AG20443 (cell line): ENCODE measurements at regions not wholly inside any gene's neighbourhood (a gene's known extent, or its start where the extent isn't known, plus 50 kb on each side); places are given as distances from the start of the nearest gene placed in this dataset.
"Not testable (repeated sequence)": the region's sequence is repeated elsewhere in the genome, so short reads cannot be mapped to it uniquely, and the experiment has no call there.

Source experiments
- DNase-seq: peaks from one replicate; pipeline ENCODE4 v3.0.0; 2012; ENCODE audit warnings: low spot score, mixed read lengths

- no peak for DNase-seq
These were observed 530.9 kb upstream of the CBLB start for GRCh38 chr3:106399761-106400160.

- DNase-seq: peak; percentile 9
These were observed 533.1 kb upstream of the CBLB start for GRCh38 chr3:106401666-106402490.

- DNase-seq: no peak
These were observed 534.7 kb upstream of the CBLB start for GRCh38 chr3:106403371-106404145.

GRCh38 chr3:106413683-106414082 is 544.9 kb upstream of the CBLB start:
- no peak for DNase-seq

GRCh38 chr3:106420628-106421027 is 551.8 kb upstream of the CBLB start:
- DNase-seq: no peak

- no peak for DNase-seq
These were observed 552.6 kb upstream of the CBLB start for GRCh38 chr3:106421426-106421825.

- no peak for DNase-seq
These were observed 553.1 kb upstream of the CBLB start for GRCh38 chr3:106421909-106422308.

- DNase-seq: no peak
These were observed 554.8 kb upstream of the CBLB start for GRCh38 chr3:106423321-106424225.

GRCh38 chr3:106425026-106425425 is 556.2 kb upstream of the CBLB start:
- DNase-seq: peak; percentile 53

GRCh38 chr3:106425916-106426315 is 557.1 kb upstream of the CBLB start:
- DNase-seq: no peak

GRCh38 chr3:106428565-106428994 is 559.8 kb upstream of the CBLB start:
- DNase-seq: peak; percentile 88

GRCh38 chr3:106431721-106432120 is 562.9 kb upstream of the CBLB start:
- DNase-seq: no peak

- no peak for DNase-seq
These were observed 567.2 kb upstream of the CBLB start for GRCh38 chr3:106435899-106436453.

- DNase-seq: no peak
These were observed 570.1 kb upstream of the CBLB start for GRCh38 chr3:106438887-106439286.

- no peak for DNase-seq
These were observed 571.9 kb upstream of the CBLB start for GRCh38 chr3:106440672-106441071.

- DNase-seq: no peak
These were observed 577.5 kb upstream of the CBLB start for GRCh38 chr3:106446271-106446670.

GRCh38 chr3:106447723-106448301 is 579.0 kb upstream of the CBLB start:
- no peak for DNase-seq

GRCh38 chr3:106448372-106448966 is 579.7 kb upstream of the CBLB start:
- not testable (repeated sequence) for DNase-seq

GRCh38 chr3:106452096-106452495 is 583.3 kb upstream of the CBLB start:
- DNase-seq: no peak

GRCh38 chr3:106454497-106454896 is 585.7 kb upstream of the CBLB start:
- DNase-seq: no peak
